Gastrocnemius medialis (tissue), 4 donors: ENCODE measurements at regions not wholly inside any gene's neighbourhood (a gene's known extent, or its start where the extent isn't known, plus 50 kb on each side); places are given as distances from the start of the nearest gene placed in this dataset.

Experiments used
- ATAC-seq, 2 donors: fragments of 150-250 bp; one replicate each; pipeline ENCODE4 v1.9.1; 2016
- DNase-seq, 2 donors: peaks; one replicate each; pipeline ENCODE4 v3.0.0-alpha.2; 2019
- H3K27ac ChIP-seq, 4 donors: fragments of 200-600 bp; sonication (generic); 1 replicate in 1 of 4; 2 replicates in 3 of 4; pipeline ENCODE4 v1.5.1; 2016 to 2018; ENCODE audit warnings: mild to moderate bottlenecking in 2 of 4, moderate library complexity in 1 of 4
- H3K27me3 ChIP-seq, 3 donors: fragments of 200-600 bp; sonication (generic) in 2 of 3; 1 replicate in 1 of 3; 2 replicates in 2 of 3; pipeline versions ENCODE4 v1.5.1 to v1.6.0; 2016 to 2019; ENCODE audit warnings: mild to moderate bottlenecking in 1 of 3, moderate library complexity in 1 of 3
- H3K36me3 ChIP-seq, 2 donors: fragments of 200-600 bp; sonication (generic) in 1 of 2; one replicate each; pipeline ENCODE4 v1.5.1; 2017 to 2018
- H3K4me1 ChIP-seq, 2 donors: fragments of 200-600 bp; sonication (generic) in 1 of 2; one replicate each; pipeline ENCODE4 v1.5.1; 2016 to 2017; ENCODE audit warnings: mild to moderate bottlenecking in 2 of 2
- H3K4me3 ChIP-seq, 4 donors: fragments of 200-600 bp; sonication (generic) in 3 of 4; 1 replicate in 1 of 4; 2 replicates in 3 of 4; pipeline ENCODE4 v1.5.1; 2016 to 2019; ENCODE audit warnings: mild to moderate bottlenecking in 2 of 4
- H3K9me3 ChIP-seq, 3 donors: fragments of 200-600 bp; sonication (generic) in 2 of 3; 1 replicate in 1 of 3; 2 replicates in 2 of 3; pipeline ENCODE4 v1.5.1; 2016 to 2019
- CTCF ChIP-seq, 5 experiments: fragments of 450-650 bp in 3 of 5; fragments of 200-600 bp in 2 of 5; sonication (generic) in 2 of 5; IDR thresholded peaks in 4 of 5; conservative IDR thresholded peaks in 1 of 5; 1 replicate in 4 of 5; 2 replicates in 1 of 5; pipeline ENCODE4 v1.5.1; 2016 to 2019; ENCODE audit warnings: antibody characterized with exemption in 5 of 5, mild to moderate bottlenecking in 3 of 5, moderate library complexity in 3 of 5
- POLR2A ChIP-seq, 2 donors: fragments of 450-650 bp; IDR thresholded peaks; one replicate each; pipeline ENCODE4 v1.6.1; 2017; ENCODE audit warnings: antibody characterized with exemption in 2 of 2, mild to moderate bottlenecking in 2 of 2, moderate library complexity in 2 of 2
- in situ Hi-C, 4 donors: fragments of 200-750 bp; cut with MboI; loops; one replicate each; pipeline versions ENCODE4 v1.15.0 to v1.8.0; 2017; ENCODE audit warnings: low sequenced_read_pairs in 4 of 4
- intact Hi-C: fragments of 100-400 bp; cut with DNase I; formaldehyde crosslinking; loops from one replicate; pipeline ENCODE4 v1.15.1; 2023; ENCODE audit warnings: low total_unique reads

DNA sequence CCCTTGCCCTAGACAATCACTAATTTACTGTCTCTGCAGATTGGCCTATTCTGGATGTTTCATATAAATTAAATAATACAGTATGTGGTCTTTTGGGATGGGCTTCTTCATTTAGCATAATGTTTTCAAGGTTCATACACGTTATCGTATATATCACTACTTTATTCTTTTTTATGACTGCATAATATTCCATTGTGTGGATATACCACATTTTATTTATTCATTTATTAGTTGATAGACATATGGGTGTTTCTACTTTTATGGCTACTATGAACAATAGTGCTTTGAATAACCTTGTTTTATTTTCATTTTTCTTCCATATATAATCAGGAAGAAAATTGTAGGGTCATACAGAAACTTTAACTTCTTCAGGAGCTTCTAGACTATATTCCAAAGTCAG, 108.5 kb upstream of the PAPPA start:
- DNase-seq (no peak), ATAC-seq (no peak)
- Histone ChIP-seq H3K4me3 (no peak overlapping the region), H3K9me3 (no peaks in the 10 kb centered on the region), H3K27ac (no peak overlapping the region), H3K4me1 (no peaks in the 10 kb centered on the region), H3K27me3 (no peaks in the 10 kb centered on the region), H3K36me3 (no peaks in the 10 kb centered on the region)
- intact Hi-C loops (no loop called here), in situ Hi-C loops (no loop called here)
- TF ChIP-seq POLR2A (IDR thresholded peaks at IDR 0.05) = no peak
- TF ChIP-seq CTCF (IDR thresholded peaks at IDR 0.05 in 4 of 5, conservative IDR thresholded peaks at IDR 0.05 in 1 of 5) = no peak

GRCh38 chr9:116048081-116048480, 105.5 kb upstream of the PAPPA start:
- Histone ChIP-seq H3K36me3 (no peaks in the 10 kb centered on the region), H3K27ac (no peak overlapping the region), H3K4me3 (no peak overlapping the region)

GRCh38 chr9:116049456-116049855, 104.1 kb upstream of the PAPPA start:
- Histone ChIP-seq H3K9me3 (no peaks in the 10 kb centered on the region), H3K4me3 (no peak overlapping the region), H3K27ac (no peak overlapping the region), H3K4me1 (no peaks in the 10 kb centered on the region), H3K36me3 (no peaks in the 10 kb centered on the region), H3K27me3 (no peaks in the 10 kb centered on the region)
- DNase-seq (no peak), ATAC-seq (no peak)
- in situ Hi-C loops = no loop called here
- TF ChIP-seq CTCF (IDR thresholded peaks at IDR 0.05 in 4 of 5, conservative IDR thresholded peaks at IDR 0.05 in 1 of 5) = no peak
- TF ChIP-seq POLR2A (IDR thresholded peaks at IDR 0.05) = no peak
- intact Hi-C loops = no loop called here

More at GRCh38 chr9:116048081-116048480, 105.5 kb upstream of the PAPPA start:
- TF ChIP-seq POLR2A (IDR thresholded peaks at IDR 0.05) (no peak), CTCF (IDR thresholded peaks at IDR 0.05 in 4 of 5, conservative IDR thresholded peaks at IDR 0.05 in 1 of 5) (no peak)
- Histone ChIP-seq H3K9me3 (no peaks in the 10 kb centered on the region), H3K4me1 (no peaks in the 10 kb centered on the region), H3K27me3 (no peaks in the 10 kb centered on the region)
- ATAC-seq (no peak), DNase-seq (no peak)
- in situ Hi-C loops = no loop called here
- intact Hi-C loops = no loop called here

DNA sequence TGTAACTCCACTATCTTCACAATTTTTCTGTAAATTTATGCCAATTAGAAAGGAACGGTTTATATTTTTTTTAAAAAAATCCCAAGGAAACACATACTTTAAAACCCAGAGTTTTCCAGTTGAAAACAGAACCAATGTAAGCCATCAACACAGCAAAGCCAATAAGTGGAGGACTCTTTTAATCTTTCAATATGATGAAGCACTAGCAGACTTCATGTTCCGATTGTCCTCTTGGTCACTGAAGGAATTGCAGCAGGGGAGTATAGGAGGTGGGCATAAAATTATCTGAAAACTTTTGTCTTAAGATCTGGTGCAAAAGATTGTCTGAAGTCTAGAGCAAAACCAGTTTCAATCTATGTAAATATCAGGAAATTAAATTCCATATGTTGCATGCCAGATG, 102.1 kb upstream of the PAPPA start:
- intact Hi-C loops (no loop called here), in situ Hi-C loops (no loop called here)
- Histone ChIP-seq H3K36me3 (no peaks in the 10 kb centered on the region), H3K9me3 (no peaks in the 10 kb centered on the region), H3K27me3 (no peaks in the 10 kb centered on the region), H3K4me3 (no peak overlapping the region), H3K27ac (no peak overlapping the region), H3K4me1 (no peaks in the 10 kb centered on the region)
- no peak for TF ChIP-seq POLR2A (IDR thresholded peaks at IDR 0.05)
- no peak for TF ChIP-seq CTCF (IDR thresholded peaks at IDR 0.05 in 4 of 5, conservative IDR thresholded peaks at IDR 0.05 in 1 of 5)
- ATAC-seq = no peak
- no peak for DNase-seq

DNA sequence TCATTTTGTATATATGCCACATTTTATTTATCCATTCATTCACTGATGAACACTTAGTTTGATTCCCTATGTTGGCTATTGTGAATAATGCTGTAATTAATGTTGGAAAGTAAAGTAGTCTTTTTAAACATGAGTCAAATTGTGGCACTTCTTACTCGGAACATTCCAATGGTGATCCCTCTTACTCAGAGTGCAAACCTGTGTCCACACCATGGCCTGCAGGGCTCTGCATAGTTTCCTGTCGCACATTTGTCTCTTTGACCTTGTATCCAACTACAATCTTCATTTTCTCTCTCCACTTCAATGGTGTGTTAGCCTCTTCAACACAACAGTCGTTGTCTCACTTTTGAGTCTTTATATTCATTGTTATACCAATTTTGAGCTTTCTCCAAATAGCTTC, 98.1 kb upstream of the PAPPA start:
- in situ Hi-C loops = no loop called here
- no peak overlapping the region for H3K27ac ChIP-seq
- no peaks in the 10 kb centered on the region for H3K9me3 ChIP-seq
- H3K27me3 ChIP-seq = no peaks in the 10 kb centered on the region
- no peak for DNase-seq
- TF ChIP-seq CTCF (IDR thresholded peaks at IDR 0.05 in 4 of 5, conservative IDR thresholded peaks at IDR 0.05 in 1 of 5) (no peak), POLR2A (IDR thresholded peaks at IDR 0.05) (no peak)
- H3K36me3 ChIP-seq = no peaks in the 10 kb centered on the region
- no peak overlapping the region for H3K4me3 ChIP-seq
- H3K4me1 ChIP-seq = no peaks in the 10 kb centered on the region
- ATAC-seq = no peak
- intact Hi-C loops = no loop called here
